K562 (cell line): ENCODE measurements at regions not wholly inside any gene's neighbourhood (a gene's known extent, or its start where the extent isn't known, plus 50 kb on each side); places are given as distances from the start of the nearest gene placed in this dataset.

Experiments used
- ATAC-seq: fragments of 200-7000 bp; cut with Tn5 transposase; 3 replicates; pipeline ENCODE4 v1.9.1; 2020; ENCODE audit warnings: moderate library complexity
- BruUV-seq: library from RNA; stranded (reverse); fragments of 400-500 nt; replicated peaks from 2 replicates; lab custom pipeline; 2021; lab: Mats Ljungman, UMichigan
- CTCF ChIA-PET: fragments of 300-600 bp; formaldehyde crosslinking; extraction: SDS; loops from one replicate; lab custom pipeline; 2021; ENCODE audit warnings: low intra/inter-chr PET ratio; lab: Yijun Ruan, JAX
- POLR2A ChIA-PET: fragments of 300-600, 350-650 bp; sonication (Branson Sonifier 250); formaldehyde crosslinking; extraction: SDS; loops from one replicate; lab custom pipeline; 2021; ENCODE audit warnings: antibody characterized with exemption, inconsistent platforms; lab: Yijun Ruan, JAX
- DNase-seq, 4 experiments: peaks; one replicate each; pipeline versions ENCODE4 v3.0.0 to v3.0.0-alpha.2; 2011 to 2018; ENCODE audit warnings: low spot score in 3 of 4, mixed read lengths in 3 of 4; ENCODE audit errors: extremely low read depth in 1 of 4
- FAIRE-seq: peaks from 2 replicates; lab custom pipeline; 2011; peaks lifted over from hg19 to GRCh38; lab: Jason Lieb, UNC
- H2AFZ ChIP-seq: 2 replicates; pipeline ENCODE4 v1.6.0; 2011; ENCODE audit warnings: low read depth, low read length, control low read depth, inconsistent platforms
- H3K27ac ChIP-seq: fragments of 200-600 bp; 3 replicates; pipeline ENCODE4 v1.8.0; 2011; ENCODE audit warnings: low read depth, mild to moderate bottlenecking, control low read depth, inconsistent platforms, low read length, moderate library complexity, mixed read lengths; ENCODE audit errors: extremely low read depth
- H3K27me3 ChIP-seq, 2 experiments: fragments of 300-600 bp in 1 of 2; 2 replicates in 1 of 2; 3 replicates in 1 of 2; pipeline versions ENCODE4 v1.6.0 to v1.8.0; 2011; ENCODE audit warnings: inconsistent platforms in 2 of 2, low read length in 2 of 2, mild to moderate bottlenecking in 1 of 2, mixed read lengths in 1 of 2, moderate library complexity in 1 of 2; ENCODE audit not compliant: control insufficient read depth in 2 of 2, insufficient read depth in 2 of 2
- H3K36me3 ChIP-seq: fragments of 300-600 bp; 3 replicates; pipeline ENCODE4 v1.8.0; 2011; ENCODE audit warnings: mild to moderate bottlenecking, low read length, inconsistent platforms; ENCODE audit not compliant: control insufficient read depth, insufficient read depth
- H3K4me1 ChIP-seq, 2 experiments: fragments of 200-600 bp in 1 of 2; replicated peaks in 1 of 2; 2 replicates in 1 of 2; 3 replicates in 1 of 2; pipeline versions ENCODE4 v1.5.1 to v1.8.0; 2011; ENCODE audit warnings: inconsistent platforms in 2 of 2, low read length in 2 of 2, mild to moderate bottlenecking in 1 of 2, mixed read lengths in 1 of 2, moderate library complexity in 1 of 2; ENCODE audit not compliant: control insufficient read depth in 2 of 2, insufficient read depth in 2 of 2
- H3K4me2 ChIP-seq: 2 replicates; pipeline ENCODE4 v1.6.1; 2011; ENCODE audit warnings: low read length, control low read depth, inconsistent platforms, mixed read lengths; ENCODE audit not compliant: insufficient read depth
- H3K4me3 ChIP-seq: fragments of 200-600 bp; sonication (generic), shearing (Covaris generic); 2 replicates; pipeline ENCODE4 v1.5.1; 2016; ENCODE audit warnings: control low read depth, inconsistent platforms
- H3K79me2 ChIP-seq: fragments of 200-600 bp; 3 replicates; pipeline ENCODE4 v1.8.0; 2011; ENCODE audit warnings: low read length, inconsistent platforms; ENCODE audit not compliant: control insufficient read depth, insufficient read depth
- H3K9ac ChIP-seq, 2 experiments: 2 replicates each; pipeline versions ENCODE4 v1.6.0 to v1.6.1; 2011; ENCODE audit warnings: low read depth in 2 of 2, low read length in 2 of 2, control low read depth in 1 of 2, inconsistent platforms in 1 of 2, mild to moderate bottlenecking in 1 of 2, mixed read lengths in 1 of 2; ENCODE audit not compliant: insufficient read depth in 1 of 2
- H3K9me1 ChIP-seq: one replicate; pipeline ENCODE4 v1.6.0; 2011; ENCODE audit warnings: inconsistent platforms, mild to moderate bottlenecking, low read length, moderate library complexity; ENCODE audit not compliant: control insufficient read depth, insufficient read depth
- H3K9me3 ChIP-seq: replicated peaks from 2 replicates; pipeline ENCODE4 v1.5.1; 2011; ENCODE audit warnings: low read depth, low read length, inconsistent platforms; ENCODE audit not compliant: control insufficient read depth, insufficient read depth
- H4K20me1 ChIP-seq: replicated peaks from 2 replicates; pipeline ENCODE4 v1.6.1; 2011; ENCODE audit warnings: low read length, inconsistent platforms, mixed read lengths; ENCODE audit not compliant: control insufficient read depth, insufficient read depth
- ARNT ChIP-seq, 2 experiments: fragments of 450-650 bp; IDR thresholded peaks; 2 replicates each; pipeline ENCODE4 v1.6.1; 2016; ENCODE audit warnings: mild to moderate bottlenecking in 1 of 2
- BCOR ChIP-seq: fragments of 450-650 bp; IDR thresholded peaks from 2 replicates; pipeline ENCODE4 v1.6.1; 2016
- CTCFL ChIP-seq: IDR thresholded peaks from 2 replicates; pipeline ENCODE4 v1.6.1; 2011; ENCODE audit warnings: borderline replicate concordance, low read depth, mild to moderate bottlenecking, moderate library complexity, low read length; ENCODE audit not compliant: insufficient read depth, poor library complexity, severe bottlenecking
- DLX4 ChIP-seq: fragments of 250-450 bp; sonication (Bioruptor Pico); IDR thresholded peaks from 2 replicates; pipeline ENCODE4 v1.6.1; 2021; ENCODE audit warnings: mild to moderate bottlenecking
- EZH2 ChIP-seq: IDR thresholded peaks from 2 replicates; pipeline ENCODE4 v1.6.1; 2012; ENCODE audit warnings: low read depth, mild to moderate bottlenecking, inconsistent platforms, low read length, borderline replicate concordance
- GABPA ChIP-seq: fragments of 200-800 bp; sonication (Bioruptor generic); conservative IDR thresholded peaks from 2 replicates; pipeline ENCODE4 v1.6.1; 2016; ENCODE audit warnings: low read depth, missing genetic modification characterization, missing compliant biosample characterization
- HDAC3 ChIP-seq: fragments of 450-650 bp; IDR thresholded peaks from 2 replicates; pipeline ENCODE4 v1.6.1; 2018; ENCODE audit warnings: borderline replicate concordance, mild to moderate bottlenecking, moderate library complexity; ENCODE audit not compliant: partially characterized antibody
- KDM2B ChIP-seq: fragments of 250-450 bp; sonication (Bioruptor Pico); IDR thresholded peaks from 2 replicates; pipeline ENCODE4 v1.8.0; 2021; ENCODE audit warnings: mild to moderate bottlenecking, moderate library complexity
- POLR3A ChIP-seq: IDR thresholded peaks from 2 replicates; pipeline ENCODE4 v1.6.1; 2011; ENCODE audit warnings: borderline replicate concordance, mild to moderate bottlenecking, moderate library complexity; ENCODE audit not compliant: insufficient read length, insufficient read depth; ENCODE audit errors: extremely low read depth
- TSHZ1 ChIP-seq: fragments of 250-450 bp; sonication (Bioruptor Pico); IDR thresholded peaks from 2 replicates; pipeline ENCODE4 v1.4.0; 2020; ENCODE audit warnings: mild to moderate bottlenecking, moderate library complexity
- ZMIZ1 ChIP-seq, 2 experiments: fragments of 150-350 bp in 1 of 2; IDR thresholded peaks; 2 replicates each; pipeline ENCODE4 v1.6.1; 2012 to 2016; ENCODE audit warnings: low read depth in 2 of 2, low read length in 2 of 2, mild to moderate bottlenecking in 1 of 2, moderate library complexity in 1 of 2
- ZNF253 ChIP-seq: fragments of 250-450 bp; sonication (Bioruptor Pico); conservative IDR thresholded peaks from 2 replicates; pipeline ENCODE4 v1.6.1; 2021; ENCODE audit warnings: mild to moderate bottlenecking
- whole genome bisulfite sequencing: fragments of 100-300 bp; shearing (Covaris generic); methylation state at CpG from one replicate; pipeline ENCODE4 v1.1.6; 2016; ENCODE audit warnings: low coverage, mixed read lengths; ENCODE audit not compliant: insufficient coverage; ENCODE audit errors: missing lambda C conversion rate; 5-methylcytosine and 5-hydroxymethylcytosine counted together
- in situ Hi-C: fragments of 300-500 bp; cut with MboI; formaldehyde crosslinking; loops from 4 replicates; pipeline ENCODE4 v1.15.0; 2018; ENCODE audit warnings: inconsistent platforms, mixed read lengths
- intact Hi-C: fragments of 100-400 bp; cut with micrococcal nuclease; formaldehyde crosslinking; loops from 2 replicates; pipeline ENCODE4 v1.14.2; 2022

- in situ Hi-C loops (loop anchor here (5.0 kb wide), 1 partner anchor 166 kb away; no protein-coding TSS in a partner anchor), intact Hi-C loops (no loop called here)
- Histone ChIP-seq H2AFZ (no peak overlapping the region), H3K9ac (no peak overlapping the region), H3K4me1 (no peaks in the 10 kb centered on the region), H3K4me2 (no peak overlapping the region), H3K27ac (no peak overlapping the region), H3K4me3 (no peak overlapping the region), H4K20me1 (0 out of 2 replicates have a peak, but pooled peaks cover 2% of the 10 kb centered on the region), H3K36me3 (no peaks in the 10 kb centered on the region), H3K27me3 (no peaks in the 10 kb centered on the region), H3K9me1 (no peaks in the 10 kb centered on the region), H3K9me3 (no peaks in the 10 kb centered on the region), H3K79me2 (no peaks in the 10 kb centered on the region)
- no peak for ATAC-seq
- DNase-seq: no peak
- 0% methylated on average over 1 of the region's 1 CpG for WGBS
- ChIA-PET POLR2A (no interaction called here), CTCF (no interaction called here)
- no TSS peak for BruUV-seq
- no peak for FAIRE-seq
- TF ChIP-seq ZMIZ1 (IDR thresholded peaks at IDR 0.05; ENCODE audit: low read depth in 2 of 2, low read length in 2 of 2): no peak
- no peak for TF ChIP-seq DLX4 (CRISPR knock-in tag)
- no peak for TF ChIP-seq HDAC3
- no peak for TF ChIP-seq POLR3A
- no peak for TF ChIP-seq CTCFL
- no peak for TF ChIP-seq GABPA (tag)
- no peak for TF ChIP-seq TSHZ1 (CRISPR knock-in tag)
- no peak for TF ChIP-seq EZH2
- TF ChIP-seq BCOR: no peak
- TF ChIP-seq ARNT (IDR thresholded peaks at IDR 0.05): no peak
- TF ChIP-seq ZNF253 (CRISPR knock-in tag): no peak
- no peak for TF ChIP-seq KDM2B (CRISPR knock-in tag)
These were observed 107.7 kb downstream of the MDH1 start for GRCh38 chr2:63696496-63696895.
